ENCODE measurements at regions not wholly inside any gene's neighbourhood (a gene's known extent, or its start where the extent isn't known, plus 50 kb on each side); places are given as distances from the start of the nearest gene placed in this dataset.

GRCh38 chr7:9671979-9672917, 1238.8 kb downstream of the NXPH1 start:
- H3K4me1 ChIP-seq (ENCODE audit: insufficient read depth, low read length) = no peaks in the 10 kb centered on the region
- H3K56ac ChIP-seq (ENCODE audit: insufficient read length, low read depth, low read length) = no peak overlapping the region
- Mint-ChIP-seq H3K27me3 (ENCODE audit: low read depth) (no peaks in the 10 kb centered on the region), H3K4me1 (no peaks in the 10 kb centered on the region), H3K9me3 (no peaks in the 10 kb centered on the region), H3K36me3 (ENCODE audit: insufficient read depth in 1 of 3, low read depth in 3 of 3) (no peaks in the 10 kb centered on the region), H3K27ac (no peak overlapping the region; a peak in 1 of 7 replicates), H3K4me3 (no peak overlapping the region)
- no peaks in the 10 kb centered on the region for H3K79me2 ChIP-seq (ENCODE audit: insufficient read depth, low read length)
- no peak overlapping the region for H2AK5ac ChIP-seq (ENCODE audit: insufficient read length, low read length)
- H4K91ac ChIP-seq (ENCODE audit: insufficient read length, low read depth, low read length) = no peak overlapping the region
- no peak overlapping the region for H3K14ac ChIP-seq (ENCODE audit: insufficient read depth, low read length)
- no peak overlapping the region for H2BK20ac ChIP-seq (ENCODE audit: low read depth, low read length, poor library complexity, severe bottlenecking)
- H3K4me2 ChIP-seq (ENCODE audit: insufficient read depth, insufficient read length, low read length) = no peak overlapping the region
- H3K27ac ChIP-seq (ENCODE audit: insufficient read length, low read depth, low read length) = no peak overlapping the region
- no peaks in the 10 kb centered on the region for H3K23me2 ChIP-seq (ENCODE audit: insufficient read length, low read depth, low read length, poor library complexity, severe bottlenecking)
- no peak overlapping the region for H2BK12ac ChIP-seq (ENCODE audit: insufficient read length, low read depth, low read length)
- H3T11ph ChIP-seq (ENCODE audit: low read length) = no peak overlapping the region
- H3K79me1 ChIP-seq (ENCODE audit: insufficient read depth, low read depth, low read length, poor library complexity, severe bottlenecking) = no peaks in the 10 kb centered on the region
- H3K23ac ChIP-seq (ENCODE audit: insufficient read length, low read depth, low read length) = no peak overlapping the region
- H4K5ac ChIP-seq (ENCODE audit: insufficient read length, low read depth, low read length) = no peak overlapping the region
- no peak overlapping the region for H2BK15ac ChIP-seq (ENCODE audit: low read depth, low read length)
- H4K20me1 ChIP-seq (ENCODE audit: control insufficient read depth, insufficient read depth, insufficient read length) = no peaks in the 10 kb centered on the region
- H3K9ac ChIP-seq (ENCODE audit: extremely low read depth, insufficient read length, low read length) = no peak overlapping the region
- WGBS (ENCODE audit: extremely low coverage, insufficient read length, low lambda C conversion rate) = no CpG with 5 or more reads among the region's 7 CpGs
- H3K4ac ChIP-seq (ENCODE audit: low read depth, low read length) = no peak overlapping the region
- H2BK5ac ChIP-seq (ENCODE audit: insufficient read length, low read length) = no peak overlapping the region
- no peak for DNase-seq
- no peak overlapping the region for H2AFZ ChIP-seq (ENCODE audit: low read length)
- no peak overlapping the region for H3K18ac ChIP-seq (ENCODE audit: insufficient read length, low read depth, low read length)
- no peak overlapping the region for H2BK120ac ChIP-seq (ENCODE audit: low read depth, low read length, poor library complexity, severe bottlenecking)
- no peak overlapping the region for H4K8ac ChIP-seq (replicated peaks; ENCODE audit: insufficient read length, low read depth, low read length)
- no peak for TF ChIP-seq CTCF (conservative IDR thresholded peaks at IDR 0.05)
- H3K9me3 ChIP-seq (ENCODE audit: control insufficient read depth, low read depth, low read length) = no peaks in the 10 kb centered on the region
- H3K27me3 ChIP-seq (ENCODE audit: insufficient read depth, low read length) = no peaks in the 10 kb centered on the region

Data from H9 (cell line).